Caki2 (cell line): ENCODE measurements at regions not wholly inside any gene's neighbourhood (a gene's known extent, or its start where the extent isn't known, plus 50 kb on each side); places are given as distances from the start of the nearest gene placed in this dataset.
"Not testable (repeated sequence)": the region's sequence is repeated elsewhere in the genome, so short reads cannot be mapped to it uniquely, and the experiment has no call there.

Source experiments
- DNase-seq: peaks from one replicate; pipeline ENCODE4 v3.0.0-alpha.2; 2015; ENCODE audit warnings: low read depth
- in situ Hi-C: cut with HindIII; loops from 2 replicates; pipeline ENCODE4 v1.10.0; 2016; ENCODE audit warnings: low sequenced_read_pairs, low pct_unique_long_range_greater_than_20kb, mixed read lengths

DNA sequence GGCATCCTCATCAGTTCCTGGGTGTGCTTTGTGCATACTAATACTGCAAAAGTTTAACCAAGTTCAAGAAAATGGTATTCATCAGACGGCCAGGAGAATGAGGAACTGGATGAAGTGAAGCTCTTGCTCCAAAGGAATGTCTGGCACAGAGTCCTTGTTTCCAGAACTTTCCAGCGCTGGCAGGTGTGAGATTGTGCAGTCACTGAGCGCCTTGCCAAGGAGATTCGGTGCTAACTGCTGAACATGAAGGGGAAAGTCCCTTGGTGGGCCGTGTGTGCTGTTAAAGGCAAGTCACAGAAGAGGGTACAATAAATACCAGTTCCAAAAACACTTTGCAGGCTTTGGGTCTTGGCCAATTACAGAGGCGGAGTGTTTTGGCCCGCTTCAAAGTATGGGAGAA is 262.3 kb upstream of the SOX4 start:
- in situ Hi-C loops, result no loop called here
- no peak for DNase-seq

GRCh38 chr6:21332077-21332476 is 261.5 kb upstream of the SOX4 start:
- in situ Hi-C loops, result no loop called here
- DNase-seq, result no peak

- no peak for DNase-seq
- in situ Hi-C loops, result no loop called here
Observed at GRCh38 chr6:21332660-21333059, 260.9 kb upstream of the SOX4 start.

- no peak for DNase-seq
- in situ Hi-C loops, result no loop called here
Observed at GRCh38 chr6:21333715-21334114, 259.8 kb upstream of the SOX4 start.

DNA sequence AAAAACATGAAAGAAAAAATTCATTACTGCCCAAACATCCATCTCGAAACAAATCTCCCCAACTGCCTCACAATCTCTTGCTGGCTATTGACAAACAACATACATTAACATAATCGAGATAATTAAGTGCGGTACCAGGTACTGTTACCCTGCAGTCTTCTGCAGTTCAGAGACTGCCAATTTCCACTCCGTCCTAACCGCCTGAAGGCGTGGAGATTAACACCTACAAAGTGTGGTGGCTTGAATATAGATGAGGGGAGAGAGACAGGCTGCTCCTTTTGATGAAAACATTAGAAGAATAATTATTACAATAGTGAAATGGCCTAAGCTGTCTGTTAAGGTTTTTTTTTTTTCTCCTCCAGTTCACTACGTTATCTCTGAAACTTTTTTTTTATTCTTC is 258.9 kb upstream of the SOX4 start:
- in situ Hi-C loops, result no loop called here
- no peak for DNase-seq

DNA sequence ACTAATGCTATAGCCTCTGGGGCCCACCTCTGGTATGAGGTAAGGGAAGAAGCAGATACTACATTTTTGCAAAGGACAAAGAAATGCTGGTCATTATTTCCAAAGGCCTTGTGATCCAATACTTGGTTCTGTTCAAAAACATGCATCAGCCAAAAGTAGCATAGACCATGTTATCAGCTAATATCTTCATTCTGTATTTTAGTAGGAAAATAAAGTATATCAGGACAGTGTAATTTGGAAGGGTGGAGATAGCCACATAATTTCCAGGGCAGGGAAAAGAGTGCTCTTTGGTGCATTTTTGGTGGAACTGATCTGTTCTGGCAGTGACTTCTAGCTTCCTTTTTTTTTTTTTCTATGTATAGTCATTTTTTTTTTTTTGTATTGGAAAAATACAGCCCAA is 258.0 kb upstream of the SOX4 start:
- in situ Hi-C loops, result no loop called here
- DNase-seq, result no peak

- in situ Hi-C loops, result no loop called here
- no peak for DNase-seq
Observed at GRCh38 chr6:21337263-21337662, 256.3 kb upstream of the SOX4 start.

- in situ Hi-C loops, result no loop called here
Observed at GRCh38 chr6:21340573-21340972, 253.0 kb upstream of the SOX4 start.

GRCh38 chr6:21341910-21342309 is 251.6 kb upstream of the SOX4 start:
- in situ Hi-C loops, result no loop called here
- DNase-seq, result no peak

More at GRCh38 chr6:21340573-21340972, 253.0 kb upstream of the SOX4 start:
- no peak for DNase-seq

GRCh38 chr6:21342501-21342900 is 251.1 kb upstream of the SOX4 start:
- in situ Hi-C loops, result no loop called here
- no peak for DNase-seq

- in situ Hi-C loops, DNase-seq: not testable (repeated sequence)
Observed at GRCh38 chr6:21345704-21346103, 247.8 kb upstream of the SOX4 start.

GRCh38 chr6:21348146-21348503 is 245.4 kb upstream of the SOX4 start:
- in situ Hi-C loops, result no loop called here
- DNase-seq, result no peak

GRCh38 chr6:21348504-21349195 is 244.9 kb upstream of the SOX4 start:
- in situ Hi-C loops, result no loop called here
- peak; percentile 56 for DNase-seq

DNA sequence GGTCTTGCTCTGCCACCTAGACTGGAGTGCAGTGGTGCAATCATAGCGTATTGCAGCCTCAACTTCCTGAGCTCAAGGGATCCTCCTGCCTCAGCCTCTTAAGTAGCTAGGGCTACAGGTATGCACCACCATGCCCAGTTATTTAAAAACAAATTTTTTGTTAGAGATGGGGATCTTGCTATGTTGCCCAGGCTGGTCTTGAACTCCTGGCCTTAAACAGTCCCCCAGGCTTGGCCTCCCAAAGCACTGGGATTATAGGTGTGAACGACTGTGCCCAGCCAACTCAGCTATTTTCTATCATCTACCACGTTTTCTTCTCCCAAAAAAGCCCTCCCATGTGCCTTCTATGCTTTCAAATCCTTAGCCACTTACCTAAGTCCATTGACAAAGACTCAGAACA is 243.7 kb upstream of the SOX4 start:
- in situ Hi-C loops, result no loop called here
- DNase-seq, result no peak

DNA sequence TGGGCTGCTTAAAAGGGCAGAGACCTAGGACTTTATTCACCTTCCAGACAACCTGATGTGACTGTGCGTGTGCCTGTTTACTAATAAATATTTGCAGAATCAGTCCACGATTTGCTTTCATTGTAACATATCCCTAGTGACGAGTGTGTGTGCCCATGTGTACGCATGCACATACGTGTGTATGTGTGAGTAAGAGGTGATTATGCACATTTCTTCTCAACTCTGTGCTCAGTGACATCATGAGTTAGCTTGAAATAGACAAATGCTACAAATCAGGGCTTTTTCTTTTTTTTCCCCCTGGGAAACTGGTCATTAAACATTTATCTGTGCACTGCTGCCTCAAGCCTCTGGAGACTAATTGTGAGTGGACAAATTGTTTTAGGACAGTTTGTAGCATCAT is 242.6 kb upstream of the SOX4 start:
- in situ Hi-C loops, result no loop called here
- no peak for DNase-seq

DNA sequence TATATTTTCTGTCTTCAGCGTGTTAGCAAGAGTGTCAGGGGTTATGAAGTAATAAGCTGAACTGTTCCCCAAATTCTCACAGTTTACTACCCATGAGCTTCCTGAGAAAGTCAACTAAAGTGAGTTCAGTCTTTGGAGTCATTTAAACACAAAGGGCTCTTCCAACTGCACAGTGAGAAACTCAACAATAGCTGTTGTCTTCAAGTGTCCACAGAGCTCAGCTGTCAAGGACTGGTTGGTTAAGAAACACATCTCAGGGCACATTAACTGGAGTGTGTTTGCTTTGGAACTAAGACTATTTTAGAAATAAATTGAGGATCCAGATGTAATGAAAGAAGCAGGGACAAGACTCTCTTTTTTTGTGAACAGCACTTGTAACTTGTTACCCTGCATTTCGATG is 241.4 kb upstream of the SOX4 start:
- no peak for DNase-seq
- in situ Hi-C loops, result no loop called here

GRCh38 chr6:21354805-21355238 is 238.7 kb upstream of the SOX4 start:
- DNase-seq, result no peak
- in situ Hi-C loops, result no loop called here

DNA sequence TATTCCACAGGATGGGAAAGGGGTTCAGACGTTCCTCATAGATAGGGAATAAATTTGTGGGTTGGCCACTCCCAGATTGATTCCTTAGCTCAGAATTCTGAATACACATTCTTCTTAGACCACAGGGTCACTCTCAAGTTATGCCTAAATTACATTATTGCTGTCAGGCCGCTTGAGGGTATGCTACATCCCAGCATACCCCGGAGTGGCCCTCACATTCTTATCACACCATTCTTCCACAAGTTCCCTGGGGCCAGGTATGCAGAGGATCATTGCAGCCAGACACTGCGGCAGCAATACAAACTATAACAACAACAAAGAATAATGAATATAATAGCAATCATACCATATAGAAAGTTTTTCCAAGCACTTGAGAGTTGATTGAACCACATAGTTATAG is 237.9 kb upstream of the SOX4 start:
- no peak for DNase-seq
- in situ Hi-C loops, result no loop called here

DNA sequence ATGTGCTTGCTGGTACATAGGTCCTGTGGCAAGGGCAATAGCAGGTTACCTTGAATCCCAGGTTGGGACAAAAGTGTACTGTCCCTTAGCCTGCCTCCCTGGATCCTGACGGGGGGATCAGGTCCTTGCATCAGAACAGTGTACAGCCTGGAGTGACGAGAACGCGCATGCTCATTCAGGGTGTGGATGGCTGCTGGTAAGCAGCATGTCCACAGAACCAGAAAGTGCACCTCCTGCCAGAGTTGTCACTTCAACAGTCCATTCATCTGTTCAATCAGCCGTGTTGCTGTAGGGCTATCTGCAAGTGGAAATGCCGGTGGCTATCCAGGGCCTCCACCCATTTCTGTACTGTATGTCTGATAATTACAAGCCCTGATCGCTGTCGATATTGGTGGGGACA is 236.3 kb upstream of the SOX4 start:
- in situ Hi-C loops, result no loop called here
- DNase-seq, result no peak

- in situ Hi-C loops, result no loop called here
- DNase-seq, result no peak
Observed at GRCh38 chr6:21359926-21360325, 233.6 kb upstream of the SOX4 start.

- in situ Hi-C loops, result no loop called here
- peak; percentile 57 for DNase-seq
Observed at GRCh38 chr6:21360336-21360735, 233.2 kb upstream of the SOX4 start.
